Coronary artery (tissue), 2 donors: ENCODE measurements at regions not wholly inside any gene's neighbourhood (a gene's known extent, or its start where the extent isn't known, plus 50 kb on each side); places are given as distances from the start of the nearest gene placed in this dataset.

ENCODE experiments used
- DNase-seq: peaks from one replicate; pipeline ENCODE4 v3.0.0-alpha.2; 2017; ENCODE audit warnings: low spot score
- H3K27ac ChIP-seq, 2 donors: fragments of 200-600 bp; sonication (generic); one replicate each; pipeline ENCODE4 v1.5.1; 2016 to 2019
- H3K4me3 ChIP-seq: fragments of 200-600 bp; sonication (generic); 2 replicates; pipeline ENCODE4 v1.5.1; 2016; ENCODE audit warnings: mild to moderate bottlenecking, moderate library complexity
- CTCF ChIP-seq: fragments of 200-600 bp; sonication (generic); IDR thresholded peaks from one replicate; pipeline ENCODE4 v1.5.1; 2019; ENCODE audit warnings: antibody characterized with exemption

GRCh38 chr2:173556816-173557215, 202.1 kb downstream of the CDCA7 start:
- no peak overlapping the region for H3K4me3 ChIP-seq
- no peak overlapping the region for H3K27ac ChIP-seq
- no peak for TF ChIP-seq CTCF
- DNase-seq, result no peak

GRCh38 chr2:173557497-173557896, 202.8 kb downstream of the CDCA7 start:
- no peak overlapping the region for H3K27ac ChIP-seq
- no peak for DNase-seq
- no peak for TF ChIP-seq CTCF

GRCh38 chr2:173567493-173567892, 212.8 kb downstream of the CDCA7 start:
- TF ChIP-seq CTCF, result no peak
- no peak overlapping the region for H3K4me3 ChIP-seq
- no peak for DNase-seq

More at GRCh38 chr2:173557497-173557896, 202.8 kb downstream of the CDCA7 start:
- H3K4me3 ChIP-seq, result no peak overlapping the region

GRCh38 chr2:173568054-173568453, 213.4 kb downstream of the CDCA7 start:
- H3K4me3 ChIP-seq, result no peak overlapping the region
- H3K27ac ChIP-seq, result no peak overlapping the region
- DNase-seq, result no peak
- no peak for TF ChIP-seq CTCF

More at GRCh38 chr2:173567493-173567892, 212.8 kb downstream of the CDCA7 start:
- no peak overlapping the region for H3K27ac ChIP-seq

GRCh38 chr2:173571021-173571821, 216.5 kb downstream of the CDCA7 start:
- DNase-seq, result no peak
- no peak for TF ChIP-seq CTCF
- Histone ChIP-seq H3K4me3 (no peak overlapping the region), H3K27ac (no peak overlapping the region)

GRCh38 chr2:173571887-173572680, 217.4 kb downstream of the CDCA7 start:
- DNase-seq, result no peak

More at GRCh38 chr2:173571887-173572680, 217.4 kb downstream of the CDCA7 start:
- H3K27ac ChIP-seq, result no peak overlapping the region
- H3K4me3 ChIP-seq, result no peak overlapping the region
- TF ChIP-seq CTCF, result no peak
